ENCODE measurements at regions not wholly inside any gene's neighbourhood (a gene's known extent, or its start where the extent isn't known, plus 50 kb on each side); places are given as distances from the start of the nearest gene placed in this dataset.

GRCh38 chr1:34396042-34396441 is 219.3 kb downstream of the C1orf94 start:
- no peak for TF ChIP-seq CTCF (IDR thresholded peaks at IDR 0.05)
- TF ChIP-seq POLR2A (IDR thresholded peaks at IDR 0.05) = no peak

Data from prostate gland (tissue), 2 donors.